ENCODE measurements at regions not wholly inside any gene's neighbourhood (a gene's known extent, or its start where the extent isn't known, plus 50 kb on each side); places are given as distances from the start of the nearest gene placed in this dataset.
"Not testable (repeated sequence)": the region's sequence is repeated elsewhere in the genome, so short reads cannot be mapped to it uniquely, and the experiment has no call there.

DNA sequence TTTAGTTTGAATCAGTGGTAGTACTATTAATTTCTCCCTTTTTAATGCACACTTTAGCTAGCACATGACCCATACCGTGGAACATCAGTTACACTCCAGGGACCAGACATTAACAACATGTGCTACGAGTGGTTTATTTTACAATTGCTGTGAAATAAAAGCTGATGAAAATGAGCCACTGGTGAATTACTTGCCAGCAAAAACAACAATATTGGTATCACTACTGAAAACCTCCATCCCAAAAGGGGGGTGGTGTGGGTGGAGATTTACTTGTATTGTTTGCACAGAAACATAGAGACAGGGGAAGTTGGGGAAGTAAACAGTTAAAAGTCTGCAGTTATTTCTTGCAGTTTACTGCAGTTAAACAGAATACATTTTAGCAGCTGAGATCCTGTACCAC, 369.6 kb upstream of the GRAMD2B start:
- DNase-seq (ENCODE audit: low spot score): no peak

DNA sequence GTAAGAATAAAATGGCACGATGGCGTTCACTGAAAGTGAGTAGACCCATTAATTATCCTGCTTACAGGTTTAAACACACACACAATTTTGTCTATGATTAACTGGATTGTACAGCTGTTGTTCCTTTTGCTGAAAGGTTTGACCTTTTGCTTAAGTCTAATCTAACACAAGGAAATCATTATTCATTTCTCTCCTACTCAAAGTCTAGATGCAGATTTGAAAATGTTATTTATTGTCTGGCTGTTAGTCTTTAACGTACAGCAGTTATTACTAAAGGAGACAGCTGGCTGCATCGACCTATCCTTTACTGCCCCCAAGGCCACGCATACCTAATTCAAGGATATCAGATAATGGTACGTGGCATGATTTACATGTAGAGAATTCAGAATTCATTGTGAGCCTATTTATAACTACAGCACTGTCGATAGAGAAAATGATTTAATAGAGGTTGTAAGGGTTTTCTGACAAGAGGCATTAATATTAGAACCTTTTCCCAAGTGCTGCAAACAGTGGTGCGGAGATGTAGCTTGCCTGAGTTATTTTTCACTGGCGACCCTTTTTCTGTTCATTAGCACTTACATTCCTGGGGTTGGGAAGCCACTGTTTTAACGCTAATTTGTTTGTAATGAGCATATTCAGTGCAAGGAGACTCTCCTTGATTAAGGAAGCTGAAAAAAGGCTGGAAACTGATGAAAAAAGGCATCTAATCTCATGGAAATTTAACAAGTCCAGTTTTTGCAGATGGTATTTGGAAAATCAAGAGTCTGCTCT, 368.4 kb upstream of the GRAMD2B start:
- DNase-seq (ENCODE audit: low spot score): no peak

DNA sequence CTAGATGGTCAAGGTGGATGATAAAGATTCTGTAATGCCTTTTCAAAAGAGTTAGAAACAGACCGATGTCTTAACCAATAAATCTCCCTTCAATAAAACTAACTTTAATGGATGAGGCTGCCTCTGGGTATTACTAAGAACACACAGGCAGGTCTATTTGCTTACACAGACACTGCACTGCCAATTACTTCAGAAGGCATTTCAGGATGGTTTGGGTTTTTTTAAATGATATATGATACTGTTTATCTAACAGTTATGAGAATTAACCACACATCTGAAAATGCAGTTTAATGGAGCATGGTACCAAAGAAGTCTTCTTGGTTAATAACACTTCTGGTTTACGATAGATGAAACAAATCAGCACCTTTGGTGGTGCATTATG, 367.9 kb upstream of the GRAMD2B start:
- DNase-seq (ENCODE audit: low spot score): no peak

DNA sequence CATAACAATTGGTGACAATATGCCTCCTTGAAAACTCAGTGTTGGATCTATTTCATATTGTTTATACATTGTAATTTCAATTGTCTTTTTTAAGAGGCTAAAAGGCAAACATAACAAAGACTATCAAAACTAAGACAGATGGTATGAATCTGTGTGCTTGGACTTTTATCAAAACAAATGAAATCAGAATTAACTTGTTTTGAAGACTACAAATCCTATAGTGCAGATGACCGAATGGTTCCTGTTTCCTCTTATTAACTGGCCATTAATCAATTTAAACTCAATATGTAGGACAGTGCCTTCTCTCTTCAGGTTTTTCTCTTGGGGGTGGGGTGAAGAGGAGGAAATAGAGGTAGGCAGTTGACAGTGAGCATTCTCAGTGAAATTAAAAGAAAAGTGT, 366.9 kb upstream of the GRAMD2B start:
- DNase-seq (ENCODE audit: low spot score): no peak

DNA sequence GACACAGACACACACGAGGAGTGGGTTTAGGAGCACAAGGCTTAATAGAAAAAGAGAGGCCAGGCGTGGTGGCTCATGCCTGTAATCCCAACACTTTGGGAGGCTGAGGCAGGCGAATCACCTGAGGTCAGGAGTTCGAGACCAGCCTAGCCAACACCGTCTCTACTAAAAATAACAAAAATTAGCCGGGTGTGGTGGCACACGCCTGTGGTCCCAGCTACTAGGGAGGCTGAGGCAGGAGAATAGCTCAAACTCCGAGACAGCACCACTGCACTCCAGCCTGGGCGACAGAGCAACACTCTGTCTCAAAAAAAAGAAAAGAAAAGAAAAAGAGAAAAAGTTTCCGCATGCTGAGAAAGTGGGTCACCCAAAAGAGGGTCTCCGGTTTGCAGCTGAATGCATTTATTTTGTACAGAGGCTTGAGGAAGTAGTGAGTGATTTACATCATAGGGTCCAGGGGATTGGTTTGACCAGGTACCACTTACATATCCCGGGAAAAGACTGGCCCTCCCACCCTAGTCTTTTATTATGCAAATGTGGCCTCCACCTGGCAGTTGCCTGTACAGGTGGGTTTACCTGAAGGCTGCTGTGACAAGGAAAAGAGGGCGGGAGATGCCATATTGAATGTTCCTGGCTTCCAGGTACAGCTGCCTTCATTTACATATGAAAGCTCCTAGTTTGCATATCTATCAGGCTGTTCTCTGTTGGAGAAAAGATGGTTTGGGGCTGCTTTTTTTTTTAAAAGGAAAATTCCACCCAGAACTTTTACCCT, 366.2 kb upstream of the GRAMD2B start:
- DNase-seq (ENCODE audit: low spot score): no peak

DNA sequence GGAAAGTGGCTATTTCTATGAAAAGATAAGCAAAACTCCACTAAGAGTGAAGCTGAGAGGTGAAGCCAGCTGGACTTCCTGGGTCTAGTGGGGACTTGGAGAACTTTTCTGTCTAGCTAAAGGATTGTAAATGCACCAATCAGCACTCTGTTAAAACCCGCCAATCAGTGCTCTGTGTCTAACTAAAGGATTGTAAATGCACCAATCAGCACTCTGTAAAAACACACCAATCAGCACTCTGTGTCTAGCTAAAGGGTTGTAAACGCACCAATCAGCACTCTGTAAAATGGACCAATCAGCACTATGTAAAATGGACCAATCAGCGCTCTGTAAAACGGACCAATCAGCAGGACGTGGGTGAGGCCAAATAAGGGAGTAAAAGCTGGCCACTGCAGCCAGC, 364.8 kb upstream of the GRAMD2B start:
- DNase-seq (ENCODE audit: low spot score): not testable (repeated sequence)

DNA sequence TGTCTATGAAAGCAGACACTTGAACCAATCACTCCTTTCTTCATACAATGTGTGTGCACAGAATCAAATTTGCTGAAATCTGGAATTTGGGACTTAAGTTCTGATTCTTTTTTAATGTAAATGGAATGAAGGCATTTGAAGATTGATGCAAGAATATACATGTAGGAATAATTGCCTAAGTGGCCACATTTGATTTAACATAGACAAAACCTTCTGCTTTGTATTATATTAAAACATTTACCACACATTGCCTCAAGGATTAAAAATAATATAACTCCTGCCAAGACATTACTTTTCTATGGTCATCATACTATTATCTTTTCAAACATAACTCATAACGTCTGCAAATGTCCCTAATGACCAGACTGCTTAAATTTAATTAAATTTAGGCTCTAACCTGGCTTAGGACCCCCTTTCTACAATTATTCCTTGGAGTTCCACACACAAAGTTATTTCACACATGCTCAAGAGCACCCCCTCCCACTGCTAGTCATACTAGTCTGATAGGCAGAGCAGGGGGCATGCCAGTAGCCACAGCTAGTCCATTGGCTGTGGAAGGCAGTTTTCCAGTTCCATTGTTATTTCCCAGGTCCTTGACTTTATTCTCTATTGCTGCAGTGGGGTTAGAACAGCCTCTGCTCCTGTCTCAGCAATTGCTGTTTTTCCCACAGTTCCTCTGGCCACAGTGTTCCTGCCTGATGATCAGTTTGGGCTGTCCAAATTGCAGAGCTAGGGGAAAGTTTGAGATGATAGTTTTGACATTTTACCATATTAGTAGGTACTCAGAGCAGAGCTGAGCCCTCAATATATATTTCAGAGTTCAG, 360.6 kb upstream of the GRAMD2B start:
- DNase-seq (ENCODE audit: low spot score): no peak

DNA sequence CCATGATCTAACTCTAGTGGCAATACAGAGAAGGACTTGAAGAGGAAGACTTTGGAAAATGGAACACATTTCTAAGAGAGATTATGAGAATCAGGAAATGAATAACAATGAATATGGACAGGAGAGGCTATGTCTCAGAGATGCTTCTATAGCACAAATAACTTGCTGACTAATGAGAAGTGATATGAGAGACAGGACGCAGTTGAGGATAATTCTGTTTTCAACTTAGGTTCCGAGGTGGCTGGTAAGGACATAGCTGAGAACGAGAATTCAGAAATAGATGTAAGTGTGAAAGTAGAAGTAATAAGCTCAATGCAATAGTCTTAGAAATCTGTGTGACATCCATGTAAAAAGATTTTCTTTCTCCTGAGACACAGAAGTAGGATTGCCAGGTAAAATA, 358.1 kb upstream of the GRAMD2B start:
- no peak for DNase-seq (ENCODE audit: low spot score)

DNA sequence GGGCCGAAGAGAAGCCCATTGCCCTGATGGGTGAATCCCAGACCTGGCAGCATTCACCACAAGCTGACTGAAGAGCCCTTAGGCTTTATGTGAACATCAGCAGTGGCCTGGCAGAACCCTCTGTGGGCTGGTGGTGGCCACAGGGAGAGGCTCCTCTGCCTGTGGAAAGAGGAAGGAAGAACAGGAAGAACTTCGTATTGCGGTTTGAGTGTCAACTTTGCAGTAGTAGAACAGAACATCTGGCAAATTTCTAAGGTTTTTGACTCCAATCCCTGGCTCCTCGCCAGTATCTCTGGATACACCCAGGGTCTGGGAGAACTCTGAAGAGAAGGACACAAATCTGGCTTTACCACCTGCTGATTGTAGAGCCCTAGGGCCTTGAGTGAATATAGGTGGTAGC, 356.4 kb upstream of the GRAMD2B start:
- DNase-seq (ENCODE audit: low spot score): no peak

DNA sequence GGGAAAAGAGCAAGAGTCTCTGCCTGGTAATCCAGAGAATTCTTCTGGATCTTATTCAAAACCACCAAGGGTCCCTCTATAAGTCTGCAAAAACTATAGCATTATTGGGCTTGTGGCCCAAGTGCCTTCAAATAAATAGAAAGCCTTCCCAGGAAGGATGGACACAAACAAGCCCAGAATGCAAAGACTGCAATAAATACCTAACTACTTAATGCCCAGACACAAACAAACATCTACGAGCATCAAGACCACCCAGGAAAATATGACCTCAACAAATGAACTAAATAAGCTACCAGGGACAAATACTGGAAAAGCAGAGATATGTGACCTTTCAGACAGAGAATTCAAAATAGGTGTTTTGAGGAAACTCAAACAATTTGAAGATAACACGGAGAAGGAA, 355.8 kb upstream of the GRAMD2B start:
- DNase-seq (ENCODE audit: low spot score): no peak

DNA sequence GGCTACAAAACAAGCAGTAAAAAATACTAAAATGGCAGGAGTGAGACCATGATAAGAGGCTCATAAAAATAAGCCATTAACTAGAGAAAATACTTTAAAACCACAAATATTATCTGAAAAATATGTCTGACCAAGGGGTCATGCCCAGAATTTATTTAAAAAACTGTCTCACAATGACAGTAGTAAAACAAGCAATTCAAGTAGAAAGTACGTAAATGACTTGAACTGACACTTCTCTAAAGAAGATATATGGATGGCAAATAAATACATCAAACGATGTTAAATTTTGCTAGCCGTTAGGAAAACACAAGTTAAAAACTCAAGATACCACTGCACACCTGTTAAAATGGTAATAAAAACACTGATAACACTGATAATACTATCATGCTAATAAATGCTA, 353.9 kb upstream of the GRAMD2B start:
- no peak for DNase-seq (ENCODE audit: low spot score)

DNA sequence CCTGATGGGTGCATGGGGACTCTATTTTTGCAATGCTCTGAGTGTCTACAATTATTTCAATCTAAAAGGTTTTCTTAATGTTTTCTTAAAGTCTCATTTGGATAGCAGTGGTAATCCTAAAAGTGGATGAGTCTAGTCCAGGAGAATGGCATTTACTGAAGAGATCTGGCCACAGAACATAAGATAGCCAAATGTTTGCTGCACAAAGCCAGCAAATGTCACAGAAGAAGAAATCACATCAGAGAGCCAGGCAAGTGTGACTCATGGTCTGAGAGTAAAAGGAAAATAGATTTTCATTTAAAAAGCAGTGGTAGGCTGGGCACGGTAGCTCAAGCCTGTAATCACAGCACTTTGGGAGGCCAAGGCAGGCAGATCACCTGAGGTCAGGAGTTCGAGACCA, 352.7 kb upstream of the GRAMD2B start:
- DNase-seq (ENCODE audit: low spot score): no peak

DNA sequence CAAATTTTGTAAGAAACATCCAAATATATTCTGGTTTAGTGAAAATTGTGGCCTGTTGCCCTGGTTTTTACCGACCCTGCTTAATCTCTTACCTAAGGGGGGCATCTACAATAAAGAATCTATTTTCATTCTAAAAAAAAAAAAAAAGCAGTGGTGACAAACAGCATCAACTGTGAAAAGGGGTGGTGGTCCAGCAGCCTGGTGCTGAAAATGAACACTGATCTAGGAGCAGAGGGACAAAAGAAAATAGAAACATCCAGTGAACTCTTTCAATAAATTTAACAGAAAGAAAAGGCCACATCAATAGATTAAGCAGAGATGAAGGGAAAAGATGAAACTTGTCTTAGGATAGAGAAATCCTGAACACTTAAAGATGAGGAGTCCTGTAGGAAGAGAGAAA, 348.7 kb upstream of the GRAMD2B start:
- no peak for DNase-seq (ENCODE audit: low spot score)

DNA sequence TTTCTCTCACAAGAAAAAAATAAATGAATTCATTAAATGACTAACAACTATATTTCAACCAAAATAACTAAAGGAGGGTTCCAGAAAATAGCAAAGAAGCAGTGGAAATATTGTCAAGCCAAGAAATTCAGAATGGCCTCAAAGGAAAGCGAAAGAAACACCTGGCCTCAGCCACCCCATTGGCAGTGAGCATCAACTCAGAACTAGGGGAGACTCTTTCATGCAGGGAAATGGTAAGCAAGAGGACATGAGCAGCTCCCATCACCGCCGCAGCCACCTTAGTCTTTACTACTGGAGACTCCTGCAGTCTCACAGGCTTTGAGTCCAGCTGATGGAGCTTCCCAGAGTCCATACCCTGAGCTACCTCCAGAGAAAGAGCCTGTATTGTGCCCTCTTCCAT, 343.9 kb upstream of the GRAMD2B start:
- DNase-seq (ENCODE audit: low spot score): no peak

DNA sequence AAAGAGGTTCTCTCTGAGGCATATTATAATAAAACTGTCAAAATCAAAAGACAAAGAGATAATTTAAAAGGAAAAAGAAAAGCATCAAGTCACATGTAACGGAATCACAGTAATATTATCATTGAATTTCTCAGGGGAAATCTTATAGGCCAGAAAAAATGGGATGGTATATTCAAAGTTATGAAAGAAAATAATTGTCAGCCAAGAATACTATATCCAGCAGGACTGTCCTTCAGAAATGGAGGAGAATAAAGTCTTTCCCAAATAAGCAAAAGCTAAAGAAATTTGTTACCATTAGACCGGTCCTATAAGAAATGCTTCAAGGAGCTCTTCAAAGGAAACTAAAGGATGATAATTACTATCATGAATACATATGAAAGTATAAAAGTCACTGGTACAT, 342.0 kb upstream of the GRAMD2B start:
- DNase-seq (ENCODE audit: low spot score): no peak

DNA sequence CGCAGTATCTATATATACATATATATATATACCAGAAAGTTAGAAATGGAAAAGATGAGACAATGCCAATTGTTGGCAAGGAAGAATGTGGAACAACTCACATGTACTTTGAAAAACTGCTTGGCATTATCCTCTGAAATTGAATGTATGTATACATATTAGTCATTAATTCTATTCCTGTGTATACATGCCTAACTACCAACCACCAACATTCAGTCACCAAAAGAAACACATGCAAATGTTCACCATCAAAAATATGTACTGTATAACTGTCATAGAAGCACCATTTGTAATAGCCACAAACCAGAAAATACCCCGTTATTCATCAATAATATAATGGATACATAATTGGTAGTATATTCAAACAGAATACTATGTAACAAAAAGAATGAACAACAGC, 330.2 kb upstream of the GRAMD2B start:
- no peak for DNase-seq (ENCODE audit: low spot score)

DNA sequence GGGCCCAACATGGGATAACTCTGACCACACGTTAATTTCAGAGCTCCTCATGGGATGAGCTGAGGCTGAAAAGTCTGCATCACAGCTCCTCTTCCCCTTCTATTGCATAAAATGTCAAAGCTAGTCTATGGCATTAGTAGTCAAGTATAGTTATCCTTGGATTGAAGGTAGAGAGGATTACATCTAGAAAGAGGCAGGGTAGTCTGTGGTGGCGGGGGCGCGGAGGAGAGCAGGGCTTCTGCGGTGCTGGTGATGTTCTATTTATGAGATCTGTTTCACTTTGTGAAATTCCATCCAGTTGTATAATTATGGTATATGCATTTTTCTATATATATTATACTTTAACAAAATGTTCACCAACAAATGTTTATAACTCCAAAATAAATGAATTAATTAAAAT, 329.5 kb upstream of the GRAMD2B start:
- no peak for DNase-seq (ENCODE audit: low spot score)

DNA sequence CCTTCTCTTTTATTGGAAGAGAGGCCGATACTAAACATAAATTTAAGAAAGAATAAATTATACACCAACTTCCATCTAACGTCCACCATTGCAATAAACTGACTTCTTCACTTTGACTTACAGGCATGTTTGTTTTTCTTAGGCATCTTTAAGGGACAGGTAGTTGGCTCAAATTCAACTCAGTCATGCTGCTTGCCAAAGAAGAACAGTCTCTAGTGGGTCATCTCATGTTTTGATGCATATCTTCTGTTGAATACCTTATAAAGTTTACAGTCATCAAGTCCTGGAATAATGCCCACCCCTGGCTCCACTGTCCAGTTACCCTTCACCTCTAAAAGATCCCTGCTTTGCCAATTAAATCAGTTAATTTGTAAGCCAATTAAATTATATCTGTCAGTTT, 328.2 kb upstream of the GRAMD2B start:
- DNase-seq (ENCODE audit: low spot score): no peak

DNA sequence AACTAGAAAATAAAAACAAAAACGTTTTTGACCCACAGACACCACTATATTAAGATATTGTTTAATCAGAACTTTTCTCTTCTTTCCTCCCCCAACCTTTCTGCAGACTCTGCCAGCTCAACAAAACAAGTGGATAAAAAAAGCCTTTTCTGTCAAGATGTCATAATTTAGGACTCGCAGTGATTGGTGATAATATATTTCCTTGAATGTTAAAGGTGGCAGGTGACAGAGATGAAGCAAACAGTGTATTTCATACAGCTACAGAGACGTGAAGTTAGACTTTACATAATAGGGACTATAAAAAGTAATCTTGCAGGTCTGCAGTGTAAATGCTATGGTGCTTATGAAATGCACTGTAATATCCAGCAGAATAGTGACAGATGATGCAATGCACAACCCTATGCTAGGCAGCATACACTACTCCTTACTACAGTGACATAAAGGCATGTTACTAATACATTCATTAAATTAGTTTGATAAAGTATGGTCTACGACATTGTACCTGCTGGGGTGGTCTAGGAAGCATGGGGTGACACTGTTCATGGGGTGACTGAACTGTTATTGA, 326.7 kb upstream of the GRAMD2B start:
- no peak for DNase-seq (ENCODE audit: low spot score)

DNA sequence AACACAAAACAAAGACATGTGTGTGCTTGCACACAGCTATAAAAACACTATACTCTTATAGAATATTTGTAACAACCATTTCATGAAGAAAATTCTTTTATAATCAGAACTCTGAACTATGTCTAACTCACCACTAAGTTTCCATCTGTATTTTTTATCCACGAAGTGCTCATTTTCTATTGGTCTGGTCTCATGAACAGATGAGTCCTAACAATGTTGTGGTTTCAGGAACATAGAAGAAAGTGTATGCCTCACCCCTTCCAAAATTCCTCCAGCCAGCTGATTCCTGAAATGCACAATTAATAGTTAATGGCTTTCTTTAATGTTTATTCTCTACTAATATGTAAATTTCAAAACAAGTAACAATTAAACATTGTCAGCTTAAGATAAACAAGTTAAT, 325.3 kb upstream of the GRAMD2B start:
- DNase-seq (ENCODE audit: low spot score): no peak

DNA sequence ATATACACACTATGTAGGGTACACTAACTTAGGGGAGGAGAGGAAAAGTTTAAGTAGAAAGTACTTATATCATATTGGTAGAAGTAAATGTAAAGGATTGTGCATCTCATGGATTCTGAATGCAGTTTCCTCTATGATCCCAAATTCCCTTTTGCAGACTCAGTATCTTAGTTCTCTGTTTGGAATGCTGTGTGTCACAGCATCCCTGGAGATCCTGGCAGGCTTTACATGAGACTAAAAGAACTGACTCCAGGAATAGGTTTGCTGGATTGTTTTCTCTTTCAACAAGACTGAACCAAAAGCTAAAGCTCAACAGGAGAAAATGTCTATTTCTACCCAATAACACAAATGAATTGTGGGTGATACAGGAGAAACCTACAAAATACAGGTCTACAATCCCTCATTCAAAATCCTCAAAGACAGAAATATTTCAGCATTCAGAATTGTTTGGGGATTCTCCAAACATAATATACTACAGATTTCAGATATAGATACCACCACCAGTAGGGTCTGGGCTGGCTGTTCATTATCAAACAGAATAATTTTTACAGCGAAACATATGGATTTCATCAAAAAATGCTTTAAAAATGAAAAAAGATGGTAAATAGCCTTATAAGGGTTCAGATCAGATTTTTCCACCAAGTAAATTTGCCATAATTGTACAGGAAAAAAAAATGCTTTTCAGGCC, 324.7 kb upstream of the GRAMD2B start:
- DNase-seq (ENCODE audit: low spot score): no peak

DNA sequence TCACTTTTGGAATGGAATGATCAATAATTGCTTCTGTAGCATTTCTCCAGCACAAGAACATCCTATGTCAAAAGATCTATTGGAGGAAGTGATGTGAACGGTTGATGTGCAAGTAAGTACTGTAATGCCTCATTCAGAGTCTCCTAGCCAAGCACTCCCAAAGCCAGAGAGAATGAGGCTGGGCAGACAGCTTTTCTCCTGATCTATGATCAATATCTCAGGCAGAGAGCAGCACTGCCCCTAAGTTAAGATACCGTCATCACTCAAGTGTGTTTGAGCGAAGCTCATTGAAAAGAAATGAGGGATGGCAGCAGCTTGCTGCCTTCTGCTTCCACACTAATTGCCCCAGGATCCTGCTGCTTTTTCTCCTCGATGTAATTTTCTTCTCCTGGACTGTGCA, 324.1 kb upstream of the GRAMD2B start:
- DNase-seq (ENCODE audit: low spot score): no peak
